DND-41 (cell line): ENCODE measurements at regions not wholly inside any gene's neighbourhood (a gene's known extent, or its start where the extent isn't known, plus 50 kb on each side); places are given as distances from the start of the nearest gene placed in this dataset.

Source experiments
- ATAC-seq: fragments of 200-7000 bp; cut with Tn5 transposase; 3 replicates; pipeline ENCODE4 v1.9.1; 2021; ENCODE audit warnings: low read depth; ENCODE audit not compliant: insufficient read depth
- DNase-seq: peaks from one replicate; pipeline ENCODE4 v3.0.0-alpha.2; 2020
- H2AFZ ChIP-seq: 2 replicates; pipeline ENCODE4 v1.6.0; 2012; ENCODE audit warnings: low read depth, low read length
- H3K27ac ChIP-seq: 2 replicates; pipeline ENCODE4 v1.5.1; 2012; ENCODE audit warnings: low read length, inconsistent platforms
- H3K27me3 ChIP-seq: fragments of 200-600 bp; sonication (generic); 2 replicates; pipeline ENCODE4 v1.6.0; 2012; ENCODE audit warnings: low read length, mild to moderate bottlenecking, inconsistent platforms; ENCODE audit not compliant: insufficient read depth, poor library complexity
- H3K36me3 ChIP-seq: 2 replicates; pipeline ENCODE4 v1.5.1; 2012; ENCODE audit warnings: low read length, inconsistent platforms; ENCODE audit not compliant: insufficient read depth
- H3K4me1 ChIP-seq: 2 replicates; pipeline ENCODE4 v1.5.1; 2012; ENCODE audit warnings: mild to moderate bottlenecking, low read length; ENCODE audit not compliant: insufficient read depth
- H3K4me2 ChIP-seq: 2 replicates; pipeline ENCODE4 v1.6.0; 2012; ENCODE audit warnings: mild to moderate bottlenecking, moderate library complexity, low read length, inconsistent platforms; ENCODE audit not compliant: insufficient read depth
- H3K4me3 ChIP-seq, 2 experiments: fragments of 200-600 bp in 1 of 2; shearing (Covaris generic) in 1 of 2; 2 replicates each; pipeline ENCODE4 v1.5.1; 2012 to 2016; ENCODE audit warnings: inconsistent platforms in 2 of 2, low read length in 2 of 2, mild to moderate bottlenecking in 2 of 2, low read depth in 1 of 2, moderate library complexity in 1 of 2
- H3K79me2 ChIP-seq: 2 replicates; pipeline ENCODE4 v1.6.0; 2012; ENCODE audit warnings: low read length, inconsistent platforms; ENCODE audit not compliant: insufficient read depth
- H3K9ac ChIP-seq: 2 replicates; pipeline ENCODE4 v1.6.0; 2012; ENCODE audit warnings: low read depth, mild to moderate bottlenecking, inconsistent platforms, low read length, moderate library complexity
- H3K9me3 ChIP-seq: 2 replicates; pipeline ENCODE4 v1.5.1; 2012; ENCODE audit warnings: low read length, moderate library complexity, mild to moderate bottlenecking, inconsistent platforms; ENCODE audit not compliant: insufficient read depth, severe bottlenecking
- H4K20me1 ChIP-seq: 2 replicates; pipeline ENCODE4 v1.6.0; 2012; ENCODE audit warnings: low read length; ENCODE audit not compliant: insufficient read depth
- EZH2 ChIP-seq: IDR thresholded peaks from 3 replicates; pipeline ENCODE4 v1.6.1; 2012; ENCODE audit warnings: borderline replicate concordance, low read depth, mild to moderate bottlenecking, moderate library complexity, low read length, inconsistent platforms; ENCODE audit not compliant: severe bottlenecking
- TF ChIP-seq, protein P1 (sequence below): IDR thresholded peaks from 2 replicates; pipeline ENCODE4 v1.5.1; 2012; ENCODE audit warnings: borderline replicate concordance, low read length, moderate library complexity, mild to moderate bottlenecking; ENCODE audit not compliant: poor library complexity, severe bottlenecking; ENCODE audit errors: extremely low read depth

DNA sequence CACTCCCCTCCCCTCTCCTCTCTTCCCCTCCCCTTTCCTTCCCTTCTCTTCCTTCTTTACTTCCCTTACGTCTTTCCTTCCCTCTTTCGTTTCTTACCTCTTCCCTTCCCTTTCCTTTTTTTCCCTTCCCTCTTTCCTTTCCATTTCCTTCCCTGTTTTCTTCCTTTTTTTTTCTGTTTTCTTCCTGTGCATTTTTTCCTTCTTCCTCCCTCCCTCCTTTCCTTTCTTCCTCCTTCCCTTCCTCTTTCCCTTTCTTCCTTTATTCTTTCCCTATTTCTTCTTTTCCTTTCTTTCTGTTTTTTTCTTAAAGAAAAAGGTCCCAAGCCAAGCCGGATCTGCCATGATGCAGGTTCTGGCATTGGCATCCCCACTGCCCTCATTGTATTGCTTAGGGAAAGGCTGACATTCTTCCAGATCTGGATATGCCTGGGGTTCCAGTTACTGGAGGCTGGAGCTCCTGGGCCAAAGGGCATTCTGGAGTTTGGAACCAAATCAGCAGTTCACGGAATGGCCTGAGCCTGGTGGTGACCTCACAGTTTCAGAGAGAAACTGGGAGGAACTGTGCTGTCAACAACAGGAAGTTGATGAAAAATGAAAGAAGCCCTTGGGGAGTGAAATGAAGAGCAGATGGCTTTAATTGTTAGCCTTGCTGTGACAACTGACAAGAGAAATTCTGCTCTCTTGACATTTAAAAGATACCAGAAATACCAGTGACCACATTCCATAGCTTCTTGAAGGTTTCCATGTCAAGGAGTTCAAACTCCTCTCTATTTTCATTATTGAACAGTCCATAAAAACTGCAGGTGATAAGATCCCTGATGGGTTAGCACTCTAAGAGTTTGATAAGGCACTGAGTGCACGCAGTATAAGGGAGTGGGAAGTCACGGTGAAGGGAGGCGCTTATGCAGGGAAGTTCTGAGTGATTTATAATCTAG, 622.1 kb downstream of the SPRY1 start:
- no peaks in the 10 kb centered on the region for H4K20me1 ChIP-seq
- no peaks in the 10 kb centered on the region for H3K27me3 ChIP-seq
- no peak overlapping the region for H3K4me3 ChIP-seq
- H3K79me2 ChIP-seq = no peaks in the 10 kb centered on the region
- no peak for ATAC-seq
- no peak overlapping the region for H2AFZ ChIP-seq
- no peaks in the 10 kb centered on the region for H3K4me1 ChIP-seq
- no peak overlapping the region for H3K4me2 ChIP-seq
- no peak for DNase-seq
- H3K27ac ChIP-seq = no peak overlapping the region
- no peaks in the 10 kb centered on the region for H3K36me3 ChIP-seq
- TF ChIP-seq EZH2 = no peak
- TF ChIP-seq, protein P1, sequence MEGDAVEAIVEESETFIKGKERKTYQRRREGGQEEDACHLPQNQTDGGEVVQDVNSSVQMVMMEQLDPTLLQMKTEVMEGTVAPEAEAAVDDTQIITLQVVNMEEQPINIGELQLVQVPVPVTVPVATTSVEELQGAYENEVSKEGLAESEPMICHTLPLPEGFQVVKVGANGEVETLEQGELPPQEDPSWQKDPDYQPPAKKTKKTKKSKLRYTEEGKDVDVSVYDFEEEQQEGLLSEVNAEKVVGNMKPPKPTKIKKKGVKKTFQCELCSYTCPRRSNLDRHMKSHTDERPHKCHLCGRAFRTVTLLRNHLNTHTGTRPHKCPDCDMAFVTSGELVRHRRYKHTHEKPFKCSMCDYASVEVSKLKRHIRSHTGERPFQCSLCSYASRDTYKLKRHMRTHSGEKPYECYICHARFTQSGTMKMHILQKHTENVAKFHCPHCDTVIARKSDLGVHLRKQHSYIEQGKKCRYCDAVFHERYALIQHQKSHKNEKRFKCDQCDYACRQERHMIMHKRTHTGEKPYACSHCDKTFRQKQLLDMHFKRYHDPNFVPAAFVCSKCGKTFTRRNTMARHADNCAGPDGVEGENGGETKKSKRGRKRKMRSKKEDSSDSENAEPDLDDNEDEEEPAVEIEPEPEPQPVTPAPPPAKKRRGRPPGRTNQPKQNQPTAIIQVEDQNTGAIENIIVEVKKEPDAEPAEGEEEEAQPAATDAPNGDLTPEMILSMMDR = no peak
- H3K9me3 ChIP-seq = no peaks in the 10 kb centered on the region
- no peak overlapping the region for H3K9ac ChIP-seq

DNA sequence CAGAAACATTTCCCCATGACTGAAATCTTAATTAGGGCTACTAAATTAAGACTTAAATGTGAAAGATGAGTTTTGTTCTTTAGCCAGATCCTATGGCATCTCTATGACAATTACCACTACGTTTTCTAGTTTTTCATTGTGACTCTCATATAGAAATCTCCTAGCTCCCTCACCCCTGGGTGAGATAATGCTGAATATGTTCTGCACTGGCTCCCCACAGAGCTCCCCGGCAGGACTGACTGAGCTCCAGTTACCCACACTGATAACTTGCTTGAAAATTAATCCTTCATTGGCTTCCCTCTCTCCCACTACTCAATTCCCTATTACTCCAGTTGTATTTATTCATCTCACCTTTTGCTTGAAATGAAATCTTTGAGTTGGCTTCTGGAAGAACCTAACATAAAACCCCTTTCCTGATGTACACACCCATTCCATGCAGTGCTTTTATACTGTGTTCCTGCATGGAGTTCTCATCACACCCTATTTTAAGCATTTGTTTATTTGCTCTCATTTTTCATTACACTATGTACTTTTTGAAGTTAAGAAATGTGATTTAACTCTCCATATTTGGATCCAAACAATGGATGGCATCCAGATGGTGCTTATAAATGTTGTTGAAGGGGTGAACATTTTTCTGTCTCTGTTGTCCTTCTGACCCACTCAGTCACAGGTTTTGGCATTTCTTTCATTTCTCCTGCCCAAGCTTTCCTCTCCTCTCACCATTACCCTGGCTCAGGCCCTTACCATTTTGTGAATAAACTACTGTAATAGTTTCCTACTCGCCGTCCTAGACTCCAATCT, 623.4 kb downstream of the SPRY1 start:
- no peak overlapping the region for H3K4me2 ChIP-seq
- no peaks in the 10 kb centered on the region for H3K36me3 ChIP-seq
- DNase-seq (no peak), ATAC-seq (no peak)
- no peaks in the 10 kb centered on the region for H3K79me2 ChIP-seq
- no peak overlapping the region for H3K9ac ChIP-seq
- TF ChIP-seq EZH2 = no peak
- TF ChIP-seq, protein P1 = no peak
- H3K27me3 ChIP-seq = no peaks in the 10 kb centered on the region
- H4K20me1 ChIP-seq = no peaks in the 10 kb centered on the region
- no peak overlapping the region for H3K27ac ChIP-seq
- H3K4me3 ChIP-seq = no peak overlapping the region
- no peaks in the 10 kb centered on the region for H3K9me3 ChIP-seq
- no peaks in the 10 kb centered on the region for H3K4me1 ChIP-seq
- H2AFZ ChIP-seq = no peak overlapping the region

DNA sequence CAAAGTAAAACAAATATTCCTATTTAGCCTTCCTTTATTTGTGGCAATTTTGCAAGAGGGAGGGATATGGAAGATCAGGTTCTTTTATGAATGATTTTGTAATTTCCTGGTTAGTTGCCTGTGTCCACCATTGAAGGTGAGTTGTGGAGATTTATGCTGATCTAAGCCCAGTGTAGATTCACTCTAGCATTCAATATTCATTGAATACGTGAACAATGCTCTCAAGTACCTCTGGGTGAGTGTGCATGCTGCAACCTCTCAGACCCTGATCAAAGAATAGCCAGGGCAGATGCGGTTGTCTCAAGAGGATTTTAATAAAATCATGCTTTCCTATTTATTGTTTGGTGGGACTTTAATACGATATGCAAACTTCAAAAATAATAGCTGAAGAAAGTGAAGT, 628.4 kb downstream of the SPRY1 start:
- Histone ChIP-seq H3K4me3 (no peak overlapping the region), H3K27ac (no peak overlapping the region), H3K36me3 (no peaks in the 10 kb centered on the region), H3K79me2 (no peaks in the 10 kb centered on the region), H3K9ac (no peak overlapping the region), H3K9me3 (no peaks in the 10 kb centered on the region), H3K27me3 (no peaks in the 10 kb centered on the region), H3K4me1 (no peaks in the 10 kb centered on the region), H3K4me2 (no peak overlapping the region), H2AFZ (no peak overlapping the region), H4K20me1 (no peaks in the 10 kb centered on the region)
- ATAC-seq (no peak), DNase-seq (no peak)
- TF ChIP-seq EZH2 = no peak
- TF ChIP-seq, protein P1 = no peak
